Activated T-cell treated with anti-CD3 and anti-CD28 coated beads, Interleukin-2, amount 50 U/mL, for 4 hours (primary cell): ENCODE measurements at regions not wholly inside any gene's neighbourhood (a gene's known extent, or its start where the extent isn't known, plus 50 kb on each side); places are given as distances from the start of the nearest gene placed in this dataset.

ENCODE experiments used
- ATAC-seq, 2 donors: fragments of 200-7000 bp; cut with Tn5 transposase; one replicate each; pipeline ENCODE4 v1.10.0; 2021
- DNase-seq: peaks from one replicate; pipeline ENCODE4 v3.0.0-alpha.2; 2020
- H3K27me3 Mint-ChIP-seq: one replicate; pipeline ENCODE4 v1.8.0; 2021; ENCODE audit warnings: low read depth, mixed read lengths
- H3K36me3 Mint-ChIP-seq: one replicate; pipeline ENCODE4 v1.8.0; 2022; ENCODE audit warnings: mixed read lengths; ENCODE audit not compliant: insufficient read depth
- H3K4me1 Mint-ChIP-seq: one replicate; pipeline ENCODE4 v1.8.0; 2021; ENCODE audit warnings: low read depth, mixed read lengths
- H3K4me3 Mint-ChIP-seq: one replicate; pipeline ENCODE4 v1.8.0; 2021; ENCODE audit warnings: mild to moderate bottlenecking, moderate library complexity, mixed read lengths
- H3K9me3 Mint-ChIP-seq: one replicate; pipeline ENCODE4 v1.8.0; 2021; ENCODE audit warnings: mixed read lengths

- ATAC-seq (no peak), DNase-seq (no peak)
- no peaks in the 10 kb centered on the region for H3K9me3 Mint-ChIP-seq
- no peaks in the 10 kb centered on the region for H3K36me3 Mint-ChIP-seq
- H3K27me3 Mint-ChIP-seq: peaks cover 13% of the 10 kb centered on the region
- no peaks in the 10 kb centered on the region for H3K4me1 Mint-ChIP-seq
- H3K4me3 Mint-ChIP-seq: no peak overlapping the region
These were observed 174.0 kb upstream of the FBXL4 start for GRCh38 chr6:99121748-99122147.

- Mint-ChIP-seq H3K4me3 (no peak overlapping the region), H3K36me3 (no peaks in the 10 kb centered on the region), H3K27me3 (peaks cover 13% of the 10 kb centered on the region), H3K4me1 (no peaks in the 10 kb centered on the region), H3K9me3 (no peaks in the 10 kb centered on the region)
- DNase-seq: no peak
- ATAC-seq: no peak
These were observed 172.9 kb upstream of the FBXL4 start for GRCh38 chr6:99120641-99121040.

GRCh38 chr6:99119109-99120031, 171.6 kb upstream of the FBXL4 start:
- peaks cover 13% of the 10 kb centered on the region for H3K27me3 Mint-ChIP-seq
- ATAC-seq: no peak
- H3K4me3 Mint-ChIP-seq: no peak overlapping the region
- DNase-seq: no peak
- no peaks in the 10 kb centered on the region for H3K36me3 Mint-ChIP-seq
- no peaks in the 10 kb centered on the region for H3K4me1 Mint-ChIP-seq
- no peaks in the 10 kb centered on the region for H3K9me3 Mint-ChIP-seq

GRCh38 chr6:99114769-99115406, 167.1 kb upstream of the FBXL4 start:
- DNase-seq (no peak), ATAC-seq (peak; percentile 58 to 70)
- Mint-ChIP-seq H3K4me1 (no peaks in the 10 kb centered on the region), H3K4me3 (no peak overlapping the region), H3K36me3 (no peaks in the 10 kb centered on the region), H3K27me3 (peaks cover 4% of the 10 kb centered on the region), H3K9me3 (no peaks in the 10 kb centered on the region)

- H3K36me3 Mint-ChIP-seq: no peaks in the 10 kb centered on the region
- no peak for ATAC-seq
These were observed 163.8 kb upstream of the FBXL4 start for GRCh38 chr6:99111590-99111989.

GRCh38 chr6:99110029-99110428, 162.3 kb upstream of the FBXL4 start:
- H3K27me3 Mint-ChIP-seq: peaks cover 6% of the 10 kb centered on the region
- no peak for ATAC-seq
- H3K9me3 Mint-ChIP-seq: no peaks in the 10 kb centered on the region
- no peak for DNase-seq
- no peaks in the 10 kb centered on the region for H3K4me1 Mint-ChIP-seq
- H3K36me3 Mint-ChIP-seq: no peaks in the 10 kb centered on the region
- no peak overlapping the region for H3K4me3 Mint-ChIP-seq

More at GRCh38 chr6:99111590-99111989, 163.8 kb upstream of the FBXL4 start:
- no peaks in the 10 kb centered on the region for H3K9me3 Mint-ChIP-seq
- no peak for DNase-seq
- no peaks in the 10 kb centered on the region for H3K4me1 Mint-ChIP-seq
- peaks cover 5% of the 10 kb centered on the region for H3K27me3 Mint-ChIP-seq
- no peak overlapping the region for H3K4me3 Mint-ChIP-seq

GRCh38 chr6:99104218-99104617, 156.5 kb upstream of the FBXL4 start:
- Mint-ChIP-seq H3K4me3 (no peak overlapping the region), H3K27me3 (peaks cover 23% of the 10 kb centered on the region), H3K4me1 (no peaks in the 10 kb centered on the region), H3K36me3 (no peaks in the 10 kb centered on the region), H3K9me3 (no peaks in the 10 kb centered on the region)
- ATAC-seq: no peak
- DNase-seq: no peak

GRCh38 chr6:99099243-99099642, 151.5 kb upstream of the FBXL4 start:
- no peaks in the 10 kb centered on the region for H3K36me3 Mint-ChIP-seq
- ATAC-seq: no peak
- H3K4me1 Mint-ChIP-seq: no peaks in the 10 kb centered on the region
- H3K27me3 Mint-ChIP-seq: peaks cover 18% of the 10 kb centered on the region
- no peak overlapping the region for H3K4me3 Mint-ChIP-seq
- no peaks in the 10 kb centered on the region for H3K9me3 Mint-ChIP-seq
- no peak for DNase-seq

GRCh38 chr6:99096170-99096569, 148.4 kb upstream of the FBXL4 start:
- DNase-seq: no peak
- Mint-ChIP-seq H3K4me3 (no peak overlapping the region), H3K9me3 (no peaks in the 10 kb centered on the region), H3K4me1 (no peaks in the 10 kb centered on the region), H3K36me3 (no peaks in the 10 kb centered on the region), H3K27me3 (peaks cover 25% of the 10 kb centered on the region)
- ATAC-seq: no peak

GRCh38 chr6:99093456-99094190, 145.9 kb upstream of the FBXL4 start:
- DNase-seq (no peak), ATAC-seq (no peak)
- Mint-ChIP-seq H3K27me3 (peaks cover 28% of the 10 kb centered on the region), H3K4me1 (no peaks in the 10 kb centered on the region), H3K36me3 (no peaks in the 10 kb centered on the region), H3K9me3 (no peaks in the 10 kb centered on the region), H3K4me3 (no peak overlapping the region)

GRCh38 chr6:99092461-99092860, 144.7 kb upstream of the FBXL4 start:
- Mint-ChIP-seq H3K4me1 (no peaks in the 10 kb centered on the region), H3K9me3 (no peaks in the 10 kb centered on the region), H3K36me3 (no peaks in the 10 kb centered on the region), H3K27me3 (peaks cover 28% of the 10 kb centered on the region), H3K4me3 (no peak overlapping the region)
- no peak for ATAC-seq
- no peak for DNase-seq

- ATAC-seq (no peak), DNase-seq (no peak)
- H3K4me3 Mint-ChIP-seq: no peak overlapping the region
- no peaks in the 10 kb centered on the region for H3K4me1 Mint-ChIP-seq
- H3K36me3 Mint-ChIP-seq: no peaks in the 10 kb centered on the region
- no peaks in the 10 kb centered on the region for H3K9me3 Mint-ChIP-seq
- peaks cover 28% of the 10 kb centered on the region for H3K27me3 Mint-ChIP-seq
These were observed 144.2 kb upstream of the FBXL4 start for GRCh38 chr6:99091985-99092384.

GRCh38 chr6:99080191-99080590, 132.4 kb upstream of the FBXL4 start:
- H3K4me3 Mint-ChIP-seq: no peak overlapping the region
- ATAC-seq (no peak), DNase-seq (no peak)
- no peaks in the 10 kb centered on the region for H3K9me3 Mint-ChIP-seq
- H3K27me3 Mint-ChIP-seq: peaks cover 9% of the 10 kb centered on the region
- H3K4me1 Mint-ChIP-seq: no peaks in the 10 kb centered on the region
- no peaks in the 10 kb centered on the region for H3K36me3 Mint-ChIP-seq

- Mint-ChIP-seq H3K9me3 (no peaks in the 10 kb centered on the region), H3K4me1 (no peaks in the 10 kb centered on the region), H3K27me3 (peaks cover 11% of the 10 kb centered on the region), H3K36me3 (no peaks in the 10 kb centered on the region), H3K4me3 (no peak overlapping the region)
- ATAC-seq (no peak), DNase-seq (no peak)
These were observed 131.3 kb upstream of the FBXL4 start for GRCh38 chr6:99079058-99079457.
